ENCODE measurements at regions not wholly inside any gene's neighbourhood (a gene's known extent, or its start where the extent isn't known, plus 50 kb on each side); places are given as distances from the start of the nearest gene placed in this dataset.

- 7 to 11% methylated on average over 17 to 48 of the region's 69 CpGs for WGBS, 2 donors
- Histone ChIP-seq H3K4me3 (peak overlapping the region in 1 of 4 donors; percentile 8), H3K9me3 (no peaks in the 10 kb centered on the region), H3K4me1 (peaks cover 0 to 10% (median 0%) of the 10 kb centered on the region in 4 donors), H3K36me3 (no peaks in the 10 kb centered on the region), H3K27ac (no peak overlapping the region), H3K27me3 (peaks cover 0 to 13% (median 2%) of the 10 kb centered on the region in 4 donors)
- DNase-seq (peak in 1 of 2 donors; percentile 80), ATAC-seq (ENCODE audit: low FRiP score in 2 of 2) (peak in 1 of 2 donors; percentile 50)
- no peak for TF ChIP-seq EP300 (IDR thresholded peaks at IDR 0.05)
- no peak for TF ChIP-seq CTCF (IDR thresholded peaks at IDR 0.05)
- TF ChIP-seq POLR2A (IDR thresholded peaks at IDR 0.05) = no peak
Measured at GRCh38 chr2:467892-468647, 180.2 kb upstream of the ALKAL2 start.

DNA sequence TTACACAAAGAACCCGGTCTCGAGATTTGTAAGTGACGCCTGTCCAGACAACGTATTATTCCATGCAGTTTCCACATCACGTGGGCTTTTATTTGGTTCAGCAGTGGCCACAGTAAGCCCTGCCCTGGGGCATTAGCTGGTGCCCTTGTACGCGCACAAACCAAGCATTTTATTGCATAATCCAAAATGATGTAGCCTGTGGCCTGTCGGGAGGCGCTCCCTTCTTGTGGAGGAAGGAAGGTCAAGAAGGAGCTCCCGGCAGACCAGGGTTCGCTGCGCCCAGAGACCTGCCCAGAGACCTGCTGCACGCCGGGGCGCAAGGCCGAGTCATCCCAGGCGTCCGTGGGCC, 179.6 kb upstream of the ALKAL2 start:
- H3K4me1 ChIP-seq = peaks cover 0 to 10% (median 0%) of the 10 kb centered on the region in 4 donors
- peaks cover 0 to 13% (median 2%) of the 10 kb centered on the region in 4 donors for H3K27me3 ChIP-seq
- H3K9me3 ChIP-seq = no peaks in the 10 kb centered on the region
- 50 to 64% methylated on average over 13 to 18 of the region's 18 CpGs for WGBS, 2 donors
- peak overlapping the region in 1 of 4 donors; percentile 8 for H3K4me3 ChIP-seq
- peak in 1 of 2 donors; percentile 5 for ATAC-seq (ENCODE audit: low FRiP score in 2 of 2)
- H3K36me3 ChIP-seq = no peaks in the 10 kb centered on the region
- no peak overlapping the region for H3K27ac ChIP-seq
- TF ChIP-seq CTCF (IDR thresholded peaks at IDR 0.05) = no peak
- no peak for TF ChIP-seq EP300 (IDR thresholded peaks at IDR 0.05)
- TF ChIP-seq POLR2AphosphoS5 (IDR thresholded peaks at IDR 0.05) = no peak
- TF ChIP-seq POLR2A (IDR thresholded peaks at IDR 0.05) = no peak
- no peak for DNase-seq

GRCh38 chr2:467101-467500, 179.2 kb upstream of the ALKAL2 start:
- peaks cover 0 to 13% (median 2%) of the 10 kb centered on the region in 4 donors for H3K27me3 ChIP-seq
- no peak for DNase-seq
- H3K4me3 ChIP-seq = no peak overlapping the region
- TF ChIP-seq CTCF (IDR thresholded peaks at IDR 0.05) (no peak), POLR2AphosphoS5 (IDR thresholded peaks at IDR 0.05) (no peak), EP300 (IDR thresholded peaks at IDR 0.05) (no peak), POLR2A (IDR thresholded peaks at IDR 0.05) (no peak)
- H3K9me3 ChIP-seq = no peaks in the 10 kb centered on the region
- H3K27ac ChIP-seq = no peak overlapping the region
- WGBS, 2 donors = 84 to 89% methylated on average over 12 to 15 of the region's 15 CpGs
- ATAC-seq (ENCODE audit: low FRiP score in 2 of 2) = no peak
- no peaks in the 10 kb centered on the region for H3K36me3 ChIP-seq
- H3K4me1 ChIP-seq = peaks cover 0 to 10% (median 0%) of the 10 kb centered on the region in 4 donors

DNA sequence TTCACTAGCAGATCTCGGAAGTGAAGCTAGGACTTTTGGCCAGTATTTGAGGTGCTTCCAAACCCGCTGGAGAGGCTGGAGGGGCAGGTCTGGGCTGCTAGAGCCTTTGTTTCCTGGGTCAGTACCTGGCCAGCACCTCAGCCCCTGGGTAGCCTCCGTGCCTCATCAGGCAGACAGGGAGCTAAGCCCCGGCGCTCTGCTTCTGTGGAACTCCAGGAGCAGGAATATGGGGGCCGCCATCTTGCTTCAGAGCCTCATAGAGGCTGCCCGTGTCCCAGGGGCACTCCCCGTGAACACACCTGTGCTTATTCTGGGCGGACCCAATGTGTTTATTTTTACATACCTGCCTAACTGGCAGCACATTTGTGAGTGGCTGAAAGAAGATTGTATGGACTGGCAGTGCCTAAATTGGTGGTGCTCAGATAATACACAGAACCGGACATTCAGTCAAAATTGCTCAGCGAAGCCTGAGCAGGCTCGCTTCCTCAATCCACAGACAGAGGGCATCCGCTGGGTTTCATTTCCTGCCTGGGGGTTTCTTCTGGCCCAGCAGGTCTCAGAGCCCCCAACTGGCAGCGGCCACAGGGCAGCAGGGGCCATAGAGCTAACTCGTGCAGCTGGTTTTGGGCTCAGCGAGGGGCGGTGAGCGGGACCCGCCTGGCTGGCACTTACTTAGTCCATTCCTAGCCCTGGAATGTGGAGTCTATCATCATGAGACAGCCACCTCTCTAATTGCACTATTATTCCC, 176.8 kb upstream of the ALKAL2 start:
- Histone ChIP-seq H3K27ac (no peak overlapping the region), H3K4me1 (peaks cover 0 to 10% (median 0%) of the 10 kb centered on the region in 4 donors), H3K9me3 (no peaks in the 10 kb centered on the region), H3K4me3 (no peak overlapping the region), H3K36me3 (no peaks in the 10 kb centered on the region), H3K27me3 (peaks cover 0 to 13% (median 2%) of the 10 kb centered on the region in 4 donors)
- 86 to 88% methylated on average over 9 to 19 of the region's 19 CpGs for WGBS, 2 donors
- ATAC-seq (ENCODE audit: low FRiP score in 2 of 2) (no peak), DNase-seq (no peak)
- TF ChIP-seq EP300 (IDR thresholded peaks at IDR 0.05) = no peak

DNA sequence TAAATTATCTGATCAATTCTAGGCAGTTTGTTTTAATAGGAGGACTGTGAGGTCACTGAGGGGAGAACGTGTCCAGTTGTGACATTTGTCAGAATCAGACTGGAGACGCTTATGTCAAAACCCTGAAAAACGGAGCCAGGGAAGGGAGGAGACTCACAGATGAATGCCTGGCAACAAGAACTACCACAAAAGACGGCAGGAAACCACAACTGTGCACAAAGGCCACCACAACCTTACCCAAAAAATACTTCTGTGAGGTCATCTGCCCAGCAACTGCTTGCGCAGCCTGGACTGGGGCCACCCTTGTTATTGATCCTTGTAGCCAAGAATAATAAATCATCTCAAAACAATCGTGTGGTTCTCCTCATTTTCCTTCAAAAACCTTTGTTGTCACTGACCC, 173.0 kb upstream of the ALKAL2 start:
- H3K27me3 ChIP-seq = no peaks in the 10 kb centered on the region
- no peak overlapping the region for H3K27ac ChIP-seq
- no peak overlapping the region for H3K4me3 ChIP-seq
- H3K9me3 ChIP-seq = no peaks in the 10 kb centered on the region
- H3K36me3 ChIP-seq = no peaks in the 10 kb centered on the region
- TF ChIP-seq EP300 (IDR thresholded peaks at IDR 0.05) (no peak), POLR2AphosphoS5 (IDR thresholded peaks at IDR 0.05) (no peak), POLR2A (IDR thresholded peaks at IDR 0.05) (no peak), CTCF (IDR thresholded peaks at IDR 0.05) (no peak)
- WGBS, 2 donors = 27 to 32% methylated on average over 6 of the region's 6 CpGs
- DNase-seq (no peak), ATAC-seq (ENCODE audit: low FRiP score in 2 of 2) (peak; percentile 19 to 49)
- H3K4me1 ChIP-seq = no peaks in the 10 kb centered on the region

Data from upper lobe of left lung (tissue), 6 donors.